HEK293 (cell line): ENCODE measurements at regions not wholly inside any gene's neighbourhood (a gene's known extent, or its start where the extent isn't known, plus 50 kb on each side); places are given as distances from the start of the nearest gene placed in this dataset.

Experiments used
- BCL6B ChIP-seq: fragments of 450-650 bp; formaldehyde crosslinking; IDR thresholded peaks from 2 replicates; pipeline ENCODE4 v1.5.1; 2017; ENCODE audit warnings: missing biosample characterization, missing genetic modification characterization
- CTCF ChIP-seq: fragments of 450-650 bp; formaldehyde crosslinking; IDR thresholded peaks from 2 replicates; pipeline ENCODE4 v1.5.1; 2016; ENCODE audit warnings: missing biosample characterization, missing genetic modification characterization
- ELK4 ChIP-seq: IDR thresholded peaks from 2 replicates; pipeline ENCODE4 v1.6.1; 2011; ENCODE audit warnings: mild to moderate bottlenecking, low read depth, low read length, borderline replicate concordance
- OSR2 ChIP-seq: fragments of 450-650 bp; formaldehyde crosslinking; IDR thresholded peaks from 2 replicates; pipeline ENCODE4 v1.5.1; 2016; ENCODE audit warnings: missing biosample characterization, missing genetic modification characterization
- SETDB1 ChIP-seq: IDR thresholded peaks from one replicate; pipeline ENCODE4 v1.6.1; 2017; ENCODE audit warnings: mild to moderate bottlenecking, low read length, moderate library complexity, mixed read lengths; ENCODE audit not compliant: insufficient read length
- ZNF274 ChIP-seq, 2 experiments: fragments of 200-500 bp in 1 of 2; fragments of 450-650 bp in 1 of 2; sonication (Bioruptor generic) in 1 of 2; formaldehyde crosslinking in 1 of 2; IDR thresholded peaks; 2 replicates each; pipeline versions ENCODE4 v1.5.1 to v1.6.1; 2014 to 2016; ENCODE audit warnings: borderline replicate concordance in 1 of 2, inconsistent platforms in 1 of 2, low read length in 1 of 2, missing biosample characterization in 1 of 2, missing genetic modification characterization in 1 of 2
- ZNF449 ChIP-seq: fragments of 450-650 bp; formaldehyde crosslinking; IDR thresholded peaks from 2 replicates; pipeline ENCODE4 v1.5.1; 2017; ENCODE audit warnings: missing biosample characterization, mild to moderate bottlenecking, missing genetic modification characterization, moderate library complexity
- ZNF837 ChIP-seq: fragments of 450-650 bp; formaldehyde crosslinking; IDR thresholded peaks from 2 replicates; pipeline ENCODE4 v1.5.1; 2016; ENCODE audit warnings: missing biosample characterization, missing genetic modification characterization

GRCh38 chr7:46767071-46767470 lies 814.8 kb downstream of the TNS3 start:
- no peak for TF ChIP-seq ZNF837 (tag by site-specific recombination)
- TF ChIP-seq ZNF449 (tag by site-specific recombination) = no peak
- no peak for TF ChIP-seq CTCF (tag by site-specific recombination)
- TF ChIP-seq BCL6B = no peak
- TF ChIP-seq ELK4 = no peak
- no peak for TF ChIP-seq SETDB1
- no peak for TF ChIP-seq OSR2 (tag by site-specific recombination)
- no peak for TF ChIP-seq ZNF274 (IDR thresholded peaks at IDR 0.05; ENCODE audit: low read length)
- TF ChIP-seq ZNF274 (tag by site-specific recombination; IDR thresholded peaks at IDR 0.05; ENCODE audit: borderline replicate concordance) = no peak
